Mononuclear cell (primary cell): ENCODE measurements at regions not wholly inside any gene's neighbourhood (a gene's known extent, or its start where the extent isn't known, plus 50 kb on each side); places are given as distances from the start of the nearest gene placed in this dataset.
A peak's percentile ranks its signal among the peaks of the same experiment; 100 is the strongest.

Source experiments
- H3K27me3 ChIP-seq: 2 replicates; pipeline ENCODE4 v1.6.0; 2011; ENCODE audit warnings: low read length, control low read depth; ENCODE audit not compliant: insufficient read depth
- H3K4me1 ChIP-seq: 2 replicates; pipeline ENCODE4 v1.5.1; 2011; ENCODE audit warnings: mild to moderate bottlenecking, low read length, control low read depth; ENCODE audit not compliant: insufficient read depth
- H3K4me3 ChIP-seq: 2 replicates; pipeline ENCODE4 v1.5.1; 2011; ENCODE audit warnings: mild to moderate bottlenecking, low read length, moderate library complexity
- H3K9me3 ChIP-seq: 2 replicates; pipeline ENCODE4 v1.5.1; 2011; ENCODE audit warnings: low read depth, mild to moderate bottlenecking, control low read depth, low read length

DNA sequence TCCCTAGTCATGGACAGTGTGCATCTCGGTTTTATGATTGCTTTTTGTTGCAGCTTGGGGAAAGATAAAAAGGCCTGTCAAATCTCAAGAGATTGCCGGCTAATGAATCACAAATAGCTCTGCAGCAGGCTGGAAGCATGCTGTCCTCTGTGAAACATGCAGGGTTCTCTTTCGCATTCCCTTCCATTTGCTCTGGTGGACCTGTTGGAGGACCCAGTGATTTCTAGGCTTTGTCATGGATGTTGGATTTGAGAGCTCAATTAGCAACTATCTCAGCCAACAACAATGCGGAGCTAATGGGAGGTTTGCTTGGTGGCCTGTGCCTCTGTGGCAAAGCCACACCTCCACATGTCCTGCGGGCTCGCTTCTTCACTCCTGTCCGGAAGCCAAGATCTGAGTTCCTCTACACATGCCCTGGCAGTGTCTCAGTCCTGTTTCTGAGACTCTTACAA lies 418.1 kb upstream of the ARGLU1 start:
- Histone ChIP-seq H3K27me3 (no peaks in the 10 kb centered on the region), H3K4me1 (no peaks in the 10 kb centered on the region), H3K9me3 (no peaks in the 10 kb centered on the region), H3K4me3 (no peak overlapping the region)

DNA sequence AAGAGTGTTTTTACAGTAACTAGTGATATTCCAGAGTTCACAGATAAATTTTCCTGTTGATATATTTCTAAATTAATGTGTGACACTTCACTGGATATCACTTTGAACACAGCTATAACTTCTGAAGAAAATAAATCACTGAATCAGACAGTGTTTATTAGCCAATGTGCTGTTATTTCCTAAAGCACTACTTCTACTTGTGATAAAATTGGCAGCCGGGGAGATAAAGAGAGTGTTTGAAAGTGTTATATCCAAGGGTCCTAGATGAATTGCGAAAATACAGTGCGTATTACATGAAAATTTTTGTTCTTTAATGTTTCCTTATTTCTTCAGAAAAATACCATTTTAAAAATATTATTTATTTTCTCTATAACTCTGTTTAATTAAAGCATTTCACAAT lies 417.5 kb upstream of the ARGLU1 start:
- Histone ChIP-seq H3K4me1 (no peaks in the 10 kb centered on the region), H3K27me3 (no peaks in the 10 kb centered on the region), H3K4me3 (no peak overlapping the region), H3K9me3 (no peaks in the 10 kb centered on the region)

DNA sequence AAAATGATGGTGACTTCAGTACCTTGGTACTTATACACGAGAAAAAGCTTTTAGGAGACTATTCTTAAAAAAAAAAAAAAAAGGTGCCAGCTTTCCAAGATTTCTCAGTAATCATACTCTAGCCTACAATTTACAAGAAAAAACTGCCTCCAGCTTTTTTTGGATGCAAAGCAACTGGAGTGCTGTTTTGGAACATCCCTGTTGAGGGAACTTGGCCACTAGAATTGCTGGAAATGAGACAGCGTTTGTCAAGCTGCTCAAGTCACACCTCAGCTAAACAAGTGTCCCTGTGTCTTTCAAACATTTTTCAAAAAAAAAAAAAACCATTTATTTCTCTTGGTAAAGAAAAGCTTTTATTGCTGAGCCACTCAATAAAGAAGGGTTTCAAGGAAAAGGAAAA lies 413.1 kb upstream of the ARGLU1 start:
- no peaks in the 10 kb centered on the region for H3K4me1 ChIP-seq
- H3K4me3 ChIP-seq, result no peak overlapping the region
- no peaks in the 10 kb centered on the region for H3K27me3 ChIP-seq
- H3K9me3 ChIP-seq, result no peaks in the 10 kb centered on the region

DNA sequence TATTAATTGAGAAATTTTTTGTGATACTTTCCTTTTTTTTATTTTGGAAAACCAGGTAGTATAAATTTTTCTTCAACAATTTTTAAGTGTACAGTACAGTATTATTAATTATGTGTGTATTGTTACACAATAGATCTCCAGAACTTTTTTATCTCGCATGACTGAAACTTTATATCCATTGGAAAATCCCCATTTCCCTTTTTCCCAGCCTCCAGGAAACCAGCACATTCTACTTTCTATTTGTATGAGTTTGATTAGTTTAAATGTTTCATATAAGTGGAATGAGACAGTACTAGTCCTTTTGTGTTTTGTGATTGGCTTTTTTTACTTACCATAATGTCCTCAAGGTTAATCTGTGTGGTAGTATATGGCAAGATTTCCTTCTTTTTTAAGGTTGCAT lies 399.5 kb upstream of the ARGLU1 start:
- no peaks in the 10 kb centered on the region for H3K9me3 ChIP-seq
- H3K4me1 ChIP-seq, result no peaks in the 10 kb centered on the region
- H3K27me3 ChIP-seq, result no peaks in the 10 kb centered on the region
- no peak overlapping the region for H3K4me3 ChIP-seq

DNA sequence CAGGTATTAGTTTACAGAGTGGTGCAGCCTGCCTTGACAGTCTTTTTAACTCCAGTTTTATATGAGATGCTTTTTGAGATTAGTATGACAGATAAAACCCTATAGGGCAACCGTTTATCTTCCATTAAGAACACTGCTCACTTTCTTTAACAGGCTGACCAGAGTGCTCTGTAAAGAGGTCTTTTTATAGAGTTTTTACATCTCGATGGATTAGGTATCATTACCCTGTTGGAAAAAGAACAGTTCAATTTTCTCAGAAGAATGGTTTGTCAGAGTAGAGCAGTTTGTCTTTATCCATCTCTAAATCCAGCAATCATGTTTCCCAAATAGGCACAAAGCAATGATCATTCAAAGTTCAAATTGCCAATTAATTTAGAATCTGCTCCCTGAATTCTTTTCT lies 395.2 kb upstream of the ARGLU1 start:
- H3K4me3 ChIP-seq, result no peak overlapping the region
- no peaks in the 10 kb centered on the region for H3K9me3 ChIP-seq
- no peaks in the 10 kb centered on the region for H3K27me3 ChIP-seq
- H3K4me1 ChIP-seq, result no peaks in the 10 kb centered on the region

DNA sequence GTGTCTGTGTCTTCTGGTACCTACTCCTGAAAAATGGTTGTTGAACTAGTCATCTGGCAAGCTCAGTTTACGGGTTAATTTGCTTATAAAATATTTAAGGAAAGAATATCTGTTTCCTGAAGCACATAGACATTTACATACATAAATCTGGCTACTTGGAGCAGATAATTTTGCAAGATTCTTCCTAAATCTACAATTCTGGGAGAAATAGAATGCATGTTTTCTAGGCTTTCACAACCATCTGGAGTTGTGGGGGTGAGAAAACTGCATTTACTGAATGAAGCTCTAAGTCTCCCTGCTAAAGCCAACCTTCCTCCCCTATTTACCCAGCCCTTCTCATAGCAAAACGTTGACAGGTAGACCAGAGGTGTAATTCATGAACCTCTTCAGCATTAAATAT lies 393.7 kb upstream of the ARGLU1 start:
- H3K4me3 ChIP-seq, result no peak overlapping the region
- H3K27me3 ChIP-seq, result no peaks in the 10 kb centered on the region
- no peaks in the 10 kb centered on the region for H3K4me1 ChIP-seq
- H3K9me3 ChIP-seq, result no peaks in the 10 kb centered on the region

DNA sequence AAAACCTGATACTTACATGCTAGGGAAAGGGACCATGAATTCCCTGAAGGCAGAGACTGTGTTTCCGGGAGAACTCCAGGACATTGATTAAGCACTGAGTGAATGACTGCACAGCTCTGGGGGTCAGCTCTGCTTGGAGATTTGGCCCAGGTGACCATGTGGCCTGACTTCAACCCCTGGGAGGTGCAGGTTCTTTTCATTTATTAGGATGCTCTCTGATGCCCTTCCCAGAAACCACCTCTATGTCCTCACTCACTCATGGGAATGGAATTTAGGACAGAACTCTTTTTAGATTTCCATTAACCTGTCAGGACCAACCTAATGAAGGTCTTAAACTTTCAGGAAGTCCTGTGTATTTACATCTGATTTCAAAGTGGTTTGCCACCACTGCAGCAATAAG lies 393.3 kb upstream of the ARGLU1 start:
- Histone ChIP-seq H3K4me1 (no peaks in the 10 kb centered on the region), H3K4me3 (no peak overlapping the region), H3K27me3 (no peaks in the 10 kb centered on the region), H3K9me3 (no peaks in the 10 kb centered on the region)

DNA sequence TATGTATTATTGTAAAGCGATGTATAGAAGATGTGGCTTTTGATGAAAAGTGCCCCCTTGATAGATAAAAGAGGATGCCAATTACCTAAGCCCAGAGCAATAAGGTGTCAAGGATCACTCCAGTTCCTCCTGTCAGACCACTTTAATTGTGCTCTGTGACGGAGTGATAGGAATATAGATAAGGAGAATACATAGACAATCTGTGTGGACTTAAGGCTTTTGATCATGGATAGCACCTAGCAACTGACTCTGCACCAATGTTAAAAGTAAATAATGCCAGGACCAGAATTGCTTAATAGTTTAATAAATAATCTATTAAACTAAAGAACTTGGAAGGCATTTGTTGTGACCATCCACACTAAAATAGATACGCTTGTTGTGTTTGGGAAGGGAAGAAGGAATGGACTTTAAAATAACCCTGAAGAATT lies 390.7 kb upstream of the ARGLU1 start:
- H3K4me1 ChIP-seq, result no peaks in the 10 kb centered on the region
- no peaks in the 10 kb centered on the region for H3K9me3 ChIP-seq
- H3K4me3 ChIP-seq, result no peak overlapping the region
- no peaks in the 10 kb centered on the region for H3K27me3 ChIP-seq

DNA sequence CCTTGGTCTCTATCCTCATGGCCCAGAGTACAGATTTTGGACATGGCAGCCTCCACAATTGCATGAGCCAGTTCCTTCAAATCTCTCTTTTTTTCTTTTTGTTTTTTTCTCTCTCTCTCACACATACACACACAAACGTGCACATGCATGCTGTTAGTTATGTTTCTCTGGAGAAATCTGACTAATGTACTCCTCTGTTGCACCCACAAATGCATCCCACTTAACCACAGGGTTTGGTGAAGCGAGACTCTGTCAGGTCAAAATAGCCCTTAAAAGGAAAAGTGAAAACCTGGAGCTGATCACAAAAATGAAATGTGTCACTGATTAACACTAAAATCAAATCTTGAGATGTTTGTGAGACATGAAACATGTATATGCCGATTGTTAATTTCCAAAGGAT lies 374.6 kb upstream of the ARGLU1 start:
- no peaks in the 10 kb centered on the region for H3K4me1 ChIP-seq
- no peak overlapping the region for H3K4me3 ChIP-seq
- H3K9me3 ChIP-seq, result no peaks in the 10 kb centered on the region
- no peaks in the 10 kb centered on the region for H3K27me3 ChIP-seq

DNA sequence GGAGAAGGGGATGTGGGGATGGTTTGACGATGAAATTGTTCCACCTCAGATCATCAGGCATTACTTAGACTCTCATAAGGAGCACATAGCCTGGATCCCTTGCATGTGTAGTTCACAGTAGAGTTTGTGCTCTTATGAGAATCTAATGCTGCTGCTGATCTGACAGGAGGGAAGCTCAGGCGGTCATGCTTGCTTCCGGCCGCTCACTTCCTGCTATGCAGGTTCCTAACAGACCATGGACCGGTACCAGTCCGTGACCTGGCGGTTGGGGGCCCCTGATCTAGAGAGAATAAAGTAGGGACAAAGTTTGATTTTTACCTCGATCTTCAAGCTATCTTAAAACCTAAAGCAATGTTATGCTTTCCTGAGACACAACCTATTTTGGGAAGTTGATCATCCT lies 373.8 kb upstream of the ARGLU1 start:
- no peaks in the 10 kb centered on the region for H3K9me3 ChIP-seq
- no peaks in the 10 kb centered on the region for H3K4me1 ChIP-seq
- no peak overlapping the region for H3K4me3 ChIP-seq
- H3K27me3 ChIP-seq, result no peaks in the 10 kb centered on the region

DNA sequence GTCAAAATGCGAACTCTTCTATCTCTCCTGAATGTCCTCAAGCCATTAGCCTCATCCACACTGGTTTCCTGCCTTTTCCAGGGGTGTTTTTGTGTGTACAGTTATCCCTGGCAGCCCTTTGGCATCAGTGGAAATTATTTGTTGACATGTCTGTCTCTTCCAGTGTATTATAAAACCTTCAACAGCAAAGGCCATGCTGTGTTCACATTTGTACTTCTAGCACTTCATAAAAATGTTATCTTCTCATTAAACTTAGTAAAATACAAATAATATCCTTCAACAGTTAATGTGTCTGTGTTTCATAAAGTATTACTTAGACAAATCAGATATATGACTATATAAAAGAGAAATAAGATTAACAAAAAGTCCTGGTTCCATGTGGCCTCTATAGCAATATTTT lies 359.5 kb upstream of the ARGLU1 start:
- no peak overlapping the region for H3K4me3 ChIP-seq
- H3K4me1 ChIP-seq, result no peaks in the 10 kb centered on the region
- no peaks in the 10 kb centered on the region for H3K27me3 ChIP-seq
- no peaks in the 10 kb centered on the region for H3K9me3 ChIP-seq

DNA sequence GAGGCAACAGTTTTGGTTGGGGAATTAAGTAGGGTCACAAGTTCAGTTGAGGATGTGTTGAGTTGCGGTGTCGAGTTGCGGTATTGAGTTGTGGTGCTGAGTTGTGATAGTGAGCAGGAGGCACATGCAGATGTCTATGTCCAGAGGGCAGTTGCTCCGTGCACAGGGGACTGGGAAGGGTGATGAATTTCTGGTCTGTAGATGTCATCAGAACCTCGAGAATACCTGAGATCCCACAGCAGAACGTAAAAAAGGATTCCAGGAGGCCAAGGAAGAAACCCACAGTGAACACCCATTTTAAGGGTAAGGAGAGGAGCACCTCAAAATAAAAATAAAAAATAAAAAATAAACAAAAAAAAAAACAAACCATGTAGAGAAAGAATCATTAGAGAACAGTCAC lies 354.4 kb upstream of the ARGLU1 start:
- peaks cover 4% of the 10 kb centered on the region for H3K27me3 ChIP-seq
- H3K9me3 ChIP-seq, result no peaks in the 10 kb centered on the region
- no peak overlapping the region for H3K4me3 ChIP-seq
- peaks cover 17% of the 10 kb centered on the region for H3K4me1 ChIP-seq

DNA sequence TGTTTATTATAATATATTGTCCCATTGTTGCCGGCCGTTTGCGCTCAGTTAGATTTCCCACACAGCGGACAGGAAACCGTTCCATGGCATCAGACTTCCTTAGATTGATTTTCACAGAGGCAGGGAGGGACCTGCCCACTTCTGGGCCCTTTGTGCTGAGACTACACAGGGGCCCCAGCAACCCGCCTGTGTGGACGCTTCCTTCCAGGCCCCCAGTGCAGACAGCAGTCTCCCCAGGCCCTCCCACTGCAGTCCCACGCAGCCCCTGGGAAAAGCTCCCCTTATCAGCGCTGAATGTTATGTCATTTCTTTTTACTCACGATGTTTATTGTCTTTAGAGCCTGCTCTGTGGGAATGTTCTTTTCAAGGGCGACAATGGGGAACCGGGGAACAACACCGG lies 351.7 kb upstream of the ARGLU1 start:
- H3K4me3 ChIP-seq, result no peak overlapping the region
- peaks cover 8% of the 10 kb centered on the region for H3K27me3 ChIP-seq
- no peaks in the 10 kb centered on the region for H3K9me3 ChIP-seq
- H3K4me1 ChIP-seq, result peaks cover 17% of the 10 kb centered on the region

DNA sequence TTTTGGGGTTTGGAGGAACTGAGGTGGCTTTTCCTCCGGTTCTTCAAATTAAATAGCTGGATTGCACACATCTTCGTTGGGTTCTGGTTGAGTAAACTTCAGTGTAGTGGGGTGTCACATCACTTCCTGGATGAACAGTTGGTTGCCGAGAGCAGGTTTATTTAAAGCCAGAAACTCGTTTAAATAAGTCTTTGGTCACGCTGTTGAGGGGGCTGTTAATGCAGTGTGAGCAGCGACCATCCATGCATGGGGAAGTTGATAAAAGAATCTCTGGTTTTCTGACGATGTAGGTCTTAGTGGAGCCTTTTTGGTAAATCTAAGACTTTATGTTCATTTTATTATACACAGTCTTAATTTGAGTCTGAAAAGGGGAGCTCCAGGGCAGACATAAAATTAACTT lies 351.2 kb upstream of the ARGLU1 start:
- H3K27me3 ChIP-seq, result peaks cover 8% of the 10 kb centered on the region
- no peaks in the 10 kb centered on the region for H3K9me3 ChIP-seq
- H3K4me3 ChIP-seq, result no peak overlapping the region
- peaks cover 17% of the 10 kb centered on the region for H3K4me1 ChIP-seq

DNA sequence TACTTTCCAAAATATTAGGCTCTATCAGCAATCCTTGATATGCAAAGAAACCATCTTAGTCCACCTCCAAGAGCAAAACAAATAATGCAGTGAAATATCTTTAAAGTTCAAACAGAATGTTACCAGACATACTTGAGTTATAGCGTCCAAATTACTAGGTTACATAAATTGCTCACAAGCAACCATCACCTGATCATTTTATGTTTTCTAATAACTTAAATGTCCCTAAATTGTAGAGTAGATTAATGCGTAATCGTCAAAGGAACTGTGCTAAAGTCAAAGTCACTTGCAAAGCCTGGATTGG lies 350.6 kb upstream of the ARGLU1 start:
- Histone ChIP-seq H3K4me1 (peaks cover 17% of the 10 kb centered on the region), H3K9me3 (no peaks in the 10 kb centered on the region), H3K27me3 (peaks cover 8% of the 10 kb centered on the region), H3K4me3 (no peak overlapping the region)

DNA sequence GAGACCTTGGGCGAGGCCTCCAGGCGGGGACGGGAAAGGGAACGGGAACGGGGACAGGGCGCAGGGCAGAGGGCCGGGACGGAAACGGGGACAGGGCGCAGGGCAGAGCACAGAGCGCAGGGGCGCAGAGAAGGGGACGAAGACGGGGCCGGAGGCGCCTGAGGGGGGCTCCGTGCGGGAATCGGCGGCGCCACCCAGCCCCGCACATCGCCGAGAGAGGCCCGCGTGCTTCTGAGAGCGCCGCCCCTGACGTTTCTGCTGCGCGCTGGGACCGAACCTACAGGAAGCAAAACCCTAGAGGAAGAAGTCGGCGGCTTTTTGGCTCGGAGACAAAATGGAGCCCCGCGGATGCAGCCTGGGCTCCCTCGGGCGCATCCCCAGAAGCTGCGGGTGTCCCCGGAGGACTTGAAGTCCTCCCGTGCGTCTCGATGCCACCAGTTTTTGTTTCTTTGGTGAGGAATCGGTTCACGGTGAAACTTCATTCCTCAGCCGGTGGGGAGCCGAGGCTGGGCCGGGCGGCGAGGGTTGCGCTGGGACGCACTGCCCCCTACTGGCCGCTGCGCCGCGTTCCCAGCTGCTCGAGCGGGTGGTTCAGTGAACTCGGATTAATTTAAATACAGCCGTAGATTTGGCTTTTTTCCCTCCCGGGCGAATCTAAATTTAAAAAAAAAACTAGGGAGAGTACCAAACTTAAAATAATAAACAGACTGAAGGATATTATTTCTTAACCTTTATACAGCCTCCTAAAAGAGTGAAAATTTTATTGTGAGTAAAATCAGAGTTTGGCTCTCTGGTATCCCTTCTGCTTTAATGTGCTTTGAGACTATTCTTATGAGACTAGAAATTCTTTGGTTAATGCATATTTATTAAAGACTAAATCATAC lies 350.0 kb upstream of the ARGLU1 start:
- H3K27me3 ChIP-seq, result peaks cover 8% of the 10 kb centered on the region
- H3K9me3 ChIP-seq, result no peaks in the 10 kb centered on the region
- H3K4me1 ChIP-seq, result peaks cover 17% of the 10 kb centered on the region
- peak overlapping the region; percentile 49 for H3K4me3 ChIP-seq
